IPS DF 6.9 (cell line): ENCODE measurements at regions not wholly inside any gene's neighbourhood (a gene's known extent, or its start where the extent isn't known, plus 50 kb on each side); places are given as distances from the start of the nearest gene placed in this dataset.

Experiments
- DNase-seq: peaks from one replicate; pipeline ENCODE4 v3.0.0-alpha.2; 2013; ENCODE audit warnings: low read depth, low spot score
- H3K27ac ChIP-seq: one replicate; pipeline ENCODE4 v1.5.1; 2013; ENCODE audit warnings: low read length, control low read depth
- H3K27me3 ChIP-seq: 2 replicates; pipeline ENCODE4 v1.6.1; 2013; ENCODE audit warnings: mild to moderate bottlenecking, low read length; ENCODE audit not compliant: control insufficient read depth, insufficient read depth
- H3K36me3 ChIP-seq: 2 replicates; pipeline ENCODE4 v1.6.1; 2013; ENCODE audit warnings: low read length; ENCODE audit not compliant: control insufficient read depth, insufficient read depth
- H3K4me1 ChIP-seq: 2 replicates; pipeline ENCODE4 v1.6.1; 2013; ENCODE audit warnings: low read length; ENCODE audit not compliant: control insufficient read depth, insufficient read depth
- H3K4me3 ChIP-seq: 2 replicates; pipeline ENCODE4 v1.5.1; 2013; ENCODE audit warnings: mild to moderate bottlenecking, low read length
- H3K9me3 ChIP-seq: 2 replicates; pipeline ENCODE4 v1.6.1; 2013; ENCODE audit warnings: low read length, inconsistent platforms; ENCODE audit not compliant: control insufficient read depth, insufficient read depth
- WGBS: extraction: QIAGEN DNeasy Blood & Tissue Kit; methylation state at CpG from one replicate; pipeline ENCODE4 v1.1.7; 2013; ENCODE audit warnings: mixed read lengths, missing lambda C conversion rate; ENCODE audit not compliant: insufficient read length, insufficient coverage; 5-methylcytosine and 5-hydroxymethylcytosine counted together

- Histone ChIP-seq H3K4me1 (no peaks in the 10 kb centered on the region), H3K27ac (no peak overlapping the region), H3K9me3 (no peaks in the 10 kb centered on the region), H3K4me3 (no peak overlapping the region), H3K27me3 (no peaks in the 10 kb centered on the region), H3K36me3 (no peaks in the 10 kb centered on the region)
- WGBS, result no CpG with 5 or more reads among the region's 1 CpG
- DNase-seq, result no peak
Observed at GRCh38 chr6:12379181-12379580, 89.0 kb downstream of the EDN1 start.

GRCh38 chr6:12381587-12381986 is 91.4 kb downstream of the EDN1 start:
- no peaks in the 10 kb centered on the region for H3K36me3 ChIP-seq
- no peaks in the 10 kb centered on the region for H3K27me3 ChIP-seq
- no peaks in the 10 kb centered on the region for H3K4me1 ChIP-seq
- H3K9me3 ChIP-seq, result no peaks in the 10 kb centered on the region
- no peak overlapping the region for H3K27ac ChIP-seq
- H3K4me3 ChIP-seq, result no peak overlapping the region
- no peak for DNase-seq

GRCh38 chr6:12383448-12383847 is 93.3 kb downstream of the EDN1 start:
- DNase-seq, result no peak
- H3K4me3 ChIP-seq, result no peak overlapping the region
- no CpG with 5 or more reads among the region's 3 CpGs for WGBS
- H3K27ac ChIP-seq, result no peak overlapping the region
- H3K9me3 ChIP-seq, result no peaks in the 10 kb centered on the region
- no peaks in the 10 kb centered on the region for H3K4me1 ChIP-seq
- no peaks in the 10 kb centered on the region for H3K27me3 ChIP-seq
- H3K36me3 ChIP-seq, result no peaks in the 10 kb centered on the region

GRCh38 chr6:12384357-12384912 is 94.3 kb downstream of the EDN1 start:
- Histone ChIP-seq H3K4me1 (no peaks in the 10 kb centered on the region), H3K4me3 (no peak overlapping the region), H3K27ac (no peak overlapping the region), H3K36me3 (no peaks in the 10 kb centered on the region), H3K9me3 (no peaks in the 10 kb centered on the region), H3K27me3 (no peaks in the 10 kb centered on the region)
- DNase-seq, result no peak
- WGBS, result no CpG with 5 or more reads among the region's 2 CpGs

- no peaks in the 10 kb centered on the region for H3K27me3 ChIP-seq
- no peak overlapping the region for H3K27ac ChIP-seq
- no peak overlapping the region for H3K4me3 ChIP-seq
- H3K4me1 ChIP-seq, result no peaks in the 10 kb centered on the region
- H3K36me3 ChIP-seq, result no peaks in the 10 kb centered on the region
- DNase-seq, result no peak
- WGBS, result no CpG with 5 or more reads among the region's 3 CpGs
- no peaks in the 10 kb centered on the region for H3K9me3 ChIP-seq
Observed at GRCh38 chr6:12385316-12385715, 95.2 kb downstream of the EDN1 start.

GRCh38 chr6:12386816-12387215 is 96.7 kb downstream of the EDN1 start:
- no peak overlapping the region for H3K4me3 ChIP-seq
- no peak for DNase-seq
- no peaks in the 10 kb centered on the region for H3K27me3 ChIP-seq
- no peaks in the 10 kb centered on the region for H3K4me1 ChIP-seq
- no CpG with 5 or more reads among the region's 5 CpGs for WGBS
- no peaks in the 10 kb centered on the region for H3K9me3 ChIP-seq
- H3K27ac ChIP-seq, result no peak overlapping the region
- no peaks in the 10 kb centered on the region for H3K36me3 ChIP-seq

- H3K4me1 ChIP-seq, result no peaks in the 10 kb centered on the region
- no peak overlapping the region for H3K27ac ChIP-seq
- no peaks in the 10 kb centered on the region for H3K36me3 ChIP-seq
- H3K4me3 ChIP-seq, result no peak overlapping the region
- H3K9me3 ChIP-seq, result no peaks in the 10 kb centered on the region
- no CpG with 5 or more reads among the region's 3 CpGs for WGBS
- no peaks in the 10 kb centered on the region for H3K27me3 ChIP-seq
- no peak for DNase-seq
Observed at GRCh38 chr6:12391472-12391871, 101.3 kb downstream of the EDN1 start.

GRCh38 chr6:12392490-12392889 is 102.3 kb downstream of the EDN1 start:
- no peaks in the 10 kb centered on the region for H3K36me3 ChIP-seq
- DNase-seq, result no peak
- H3K4me3 ChIP-seq, result no peak overlapping the region
- H3K4me1 ChIP-seq, result no peaks in the 10 kb centered on the region
- no peak overlapping the region for H3K27ac ChIP-seq
- H3K27me3 ChIP-seq, result no peaks in the 10 kb centered on the region
- no peaks in the 10 kb centered on the region for H3K9me3 ChIP-seq
- WGBS, result no CpG with 5 or more reads among the region's 6 CpGs

- 100% methylated on average over 1 of the region's 1 CpG for WGBS
Observed at GRCh38 chr6:12393100-12393499, 102.9 kb downstream of the EDN1 start.

GRCh38 chr6:12394170-12394569 is 104.0 kb downstream of the EDN1 start:
- Histone ChIP-seq H3K9me3 (no peaks in the 10 kb centered on the region), H3K27me3 (no peaks in the 10 kb centered on the region), H3K4me1 (no peaks in the 10 kb centered on the region), H3K4me3 (no peak overlapping the region), H3K36me3 (no peaks in the 10 kb centered on the region), H3K27ac (no peak overlapping the region)
- no peak for DNase-seq
- no CpG with 5 or more reads among the region's 3 CpGs for WGBS

More at GRCh38 chr6:12393100-12393499, 102.9 kb downstream of the EDN1 start:
- Histone ChIP-seq H3K9me3 (no peaks in the 10 kb centered on the region), H3K4me1 (no peaks in the 10 kb centered on the region), H3K27ac (no peak overlapping the region), H3K4me3 (no peak overlapping the region), H3K27me3 (no peaks in the 10 kb centered on the region), H3K36me3 (no peaks in the 10 kb centered on the region)
- no peak for DNase-seq

- no CpG with 5 or more reads among the region's 3 CpGs for WGBS
- Histone ChIP-seq H3K27ac (no peak overlapping the region), H3K4me3 (no peak overlapping the region), H3K27me3 (no peaks in the 10 kb centered on the region), H3K4me1 (no peaks in the 10 kb centered on the region), H3K9me3 (no peaks in the 10 kb centered on the region), H3K36me3 (no peaks in the 10 kb centered on the region)
- no peak for DNase-seq
Observed at GRCh38 chr6:12395898-12396297, 105.7 kb downstream of the EDN1 start.
